NCI-H1105 (cell line): ENCODE measurements at regions not wholly inside any gene's neighbourhood (a gene's known extent, or its start where the extent isn't known, plus 50 kb on each side); places are given as distances from the start of the nearest gene placed in this dataset.

ENCODE experiments used
- DNase-seq: peaks from one replicate; lab custom pipeline; 2025; lab: John Stamatoyannopoulos, UW

GRCh38 chr5:27276119-27276518 is 237.7 kb upstream of the CDH9 start:
- DNase-seq, result no peak

- DNase-seq, result no peak
Measured at GRCh38 chr5:27275345-27275744, 237.0 kb upstream of the CDH9 start.

- DNase-seq, result no peak
Measured at GRCh38 chr5:27269766-27270165, 231.4 kb upstream of the CDH9 start.

- no peak for DNase-seq
Measured at GRCh38 chr5:27267209-27267824, 228.9 kb upstream of the CDH9 start.

- no peak for DNase-seq
Measured at GRCh38 chr5:27266184-27266583, 227.8 kb upstream of the CDH9 start.

GRCh38 chr5:27257696-27258095 is 219.3 kb upstream of the CDH9 start:
- no peak for DNase-seq

GRCh38 chr5:27252911-27253310 is 214.5 kb upstream of the CDH9 start:
- no peak for DNase-seq

- DNase-seq, result no peak
Measured at GRCh38 chr5:27242258-27242626, 203.9 kb upstream of the CDH9 start.

GRCh38 chr5:27241564-27242257 is 203.3 kb upstream of the CDH9 start:
- no peak for DNase-seq

GRCh38 chr5:27240791-27241190 is 202.4 kb upstream of the CDH9 start:
- DNase-seq, result no peak

- DNase-seq, result no peak
Measured at GRCh38 chr5:27234916-27235315, 196.5 kb upstream of the CDH9 start.

GRCh38 chr5:27221410-27221809 is 183.0 kb upstream of the CDH9 start:
- no peak for DNase-seq

- DNase-seq, result no peak
Measured at GRCh38 chr5:27220752-27221151, 182.4 kb upstream of the CDH9 start.

- DNase-seq, result no peak
Measured at GRCh38 chr5:27217977-27218376, 179.6 kb upstream of the CDH9 start.

- no peak for DNase-seq
Measured at GRCh38 chr5:27217155-27217956, 179.0 kb upstream of the CDH9 start.

GRCh38 chr5:27216367-27216950 is 178.1 kb upstream of the CDH9 start:
- no peak for DNase-seq

- DNase-seq, result no peak
Measured at GRCh38 chr5:27208051-27208450, 169.7 kb upstream of the CDH9 start.

GRCh38 chr5:27191786-27192510 is 153.6 kb upstream of the CDH9 start:
- DNase-seq, result no peak

GRCh38 chr5:27172693-27173092 is 134.3 kb upstream of the CDH9 start:
- DNase-seq, result no peak

GRCh38 chr5:27171761-27172261 is 133.4 kb upstream of the CDH9 start:
- DNase-seq, result no peak

GRCh38 chr5:27158775-27159174 is 120.4 kb upstream of the CDH9 start:
- no peak for DNase-seq

GRCh38 chr5:27158171-27158570 is 119.8 kb upstream of the CDH9 start:
- DNase-seq, result no peak
